GM23338 (cell line): ENCODE measurements at regions not wholly inside any gene's neighbourhood (a gene's known extent, or its start where the extent isn't known, plus 50 kb on each side); places are given as distances from the start of the nearest gene placed in this dataset.

Source experiments
- CREB1 ChIP-seq: fragments of 250-450 bp; sonication (Bioruptor Pico); IDR thresholded peaks from 2 replicates; pipeline ENCODE4 v1.5.0; 2020; ENCODE audit warnings: low read depth, mild to moderate bottlenecking, moderate library complexity
- CTCF ChIP-seq, 2 experiments: fragments of 200-600 bp in 1 of 2; sonication (generic) in 1 of 2; conservative IDR thresholded peaks; 2 replicates each; pipeline versions ENCODE4 v1.5.1 to v1.6.1; 2016 to 2017; ENCODE audit warnings: antibody characterized with exemption in 2 of 2, low read depth in 2 of 2, mild to moderate bottlenecking in 2 of 2, moderate library complexity in 1 of 2
- EZH2 ChIP-seq: fragments of 200-600 bp; sonication (generic); IDR thresholded peaks from one replicate; pipeline ENCODE4 v1.8.0; 2017; ENCODE audit warnings: antibody characterized with exemption, mild to moderate bottlenecking, low read depth; ENCODE audit not compliant: unreplicated experiment
- EZH2phosphoT487 ChIP-seq: fragments of 200-600 bp; sonication (generic); IDR thresholded peaks from one replicate; pipeline ENCODE4 v1.8.1; 2018; ENCODE audit warnings: antibody characterized with exemption; ENCODE audit not compliant: unreplicated experiment
- NANOG ChIP-seq: IDR thresholded peaks from 2 replicates; pipeline ENCODE4 v1.6.1; 2016; ENCODE audit warnings: antibody characterized with exemption, borderline replicate concordance
- POLR2AphosphoS5 ChIP-seq: IDR thresholded peaks from 2 replicates; pipeline ENCODE4 v1.6.1; 2016; ENCODE audit warnings: antibody characterized with exemption, low read depth
- REST ChIP-seq: IDR thresholded peaks from one replicate; pipeline ENCODE4 v1.6.1; 2018; ENCODE audit warnings: antibody characterized with exemption; ENCODE audit not compliant: unreplicated experiment

DNA sequence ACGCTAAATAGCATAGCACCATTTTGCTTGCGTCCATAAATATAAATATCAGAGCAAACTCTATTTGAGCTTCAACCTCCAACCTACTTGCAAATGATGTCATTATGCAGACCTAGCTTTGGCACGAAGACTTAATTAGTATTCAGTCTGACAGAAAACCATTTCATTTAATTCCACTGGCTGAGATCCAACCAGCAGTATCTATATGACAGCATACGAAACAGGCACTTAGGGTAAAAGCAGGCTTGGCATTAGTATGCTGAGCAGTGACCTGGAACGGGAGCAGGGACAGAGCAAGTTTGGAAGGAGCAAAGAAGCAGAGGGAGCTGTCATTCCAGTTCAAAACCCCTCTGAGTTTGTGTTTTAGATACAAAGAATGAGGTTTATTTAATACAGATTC lies 312.5 kb upstream of the CHRM2 start:
- TF ChIP-seq CTCF (conservative IDR thresholded peaks at IDR 0.05; ENCODE audit: low read depth in 2 of 2) (no peak), POLR2AphosphoS5 (no peak), EZH2 (no peak), CREB1 (CRISPR knock-in tag) (no peak), REST (no peak), EZH2phosphoT487 (no peak), NANOG (no peak)
